HG02763 (cell line): ENCODE measurements at regions not wholly inside any gene's neighbourhood (a gene's known extent, or its start where the extent isn't known, plus 50 kb on each side); places are given as distances from the start of the nearest gene placed in this dataset.

Source experiments
- ATAC-seq: cut with Tn5 transposase; IDR thresholded peaks from one replicate; pipeline ENCODE4 v1.9.1; 2021; ENCODE audit warnings: mild to moderate bottlenecking, moderate library complexity; ENCODE audit not compliant: unreplicated experiment

- no peak for ATAC-seq
Observed at GRCh38 chr3:27935492-27935891, 213.4 kb upstream of the EOMES start.

- no peak for ATAC-seq
Observed at GRCh38 chr3:27939521-27939920, 217.4 kb upstream of the EOMES start.

- ATAC-seq = no peak
Observed at GRCh38 chr3:27939940-27940339, 217.8 kb upstream of the EOMES start.

DNA sequence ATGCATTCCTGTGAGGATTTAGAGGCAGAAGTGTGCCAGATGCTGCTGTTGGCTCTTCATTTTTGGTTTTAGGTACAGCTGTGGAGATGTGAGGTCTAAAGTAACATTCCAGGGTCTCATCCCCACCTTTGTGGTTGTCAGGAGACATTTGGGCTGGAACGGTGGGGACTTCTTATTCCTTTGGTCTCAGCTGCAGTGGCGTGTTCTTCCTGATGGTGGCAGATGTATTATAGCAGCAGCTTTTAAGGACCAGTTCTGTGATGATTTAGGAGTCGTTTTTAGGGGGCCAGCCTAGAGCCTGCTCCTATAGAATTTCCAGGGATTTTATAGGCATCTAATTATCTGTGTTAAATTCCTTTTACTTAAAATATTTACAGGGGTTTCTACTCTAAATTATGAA lies 221.0 kb upstream of the EOMES start:
- no peak for ATAC-seq

DNA sequence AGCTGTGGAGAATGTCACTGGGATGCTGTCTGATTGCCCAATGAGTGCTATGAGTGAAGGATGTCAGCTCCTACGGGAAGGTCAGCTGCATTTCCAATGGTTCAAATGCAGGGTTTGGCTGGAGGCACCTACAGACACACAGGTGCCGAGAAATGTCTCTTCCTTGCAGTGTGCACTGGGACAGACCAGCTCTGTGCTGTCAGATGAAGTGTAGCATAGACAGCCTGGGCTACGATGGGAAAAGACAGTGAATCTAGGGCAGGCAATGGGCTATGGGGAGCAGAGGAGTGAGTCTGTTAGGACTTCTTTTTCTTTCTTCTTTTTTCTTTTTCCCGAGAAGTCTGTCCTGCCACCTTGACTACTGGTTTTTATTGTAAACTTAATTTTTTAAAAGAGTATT lies 223.1 kb upstream of the EOMES start:
- ATAC-seq = no peak

DNA sequence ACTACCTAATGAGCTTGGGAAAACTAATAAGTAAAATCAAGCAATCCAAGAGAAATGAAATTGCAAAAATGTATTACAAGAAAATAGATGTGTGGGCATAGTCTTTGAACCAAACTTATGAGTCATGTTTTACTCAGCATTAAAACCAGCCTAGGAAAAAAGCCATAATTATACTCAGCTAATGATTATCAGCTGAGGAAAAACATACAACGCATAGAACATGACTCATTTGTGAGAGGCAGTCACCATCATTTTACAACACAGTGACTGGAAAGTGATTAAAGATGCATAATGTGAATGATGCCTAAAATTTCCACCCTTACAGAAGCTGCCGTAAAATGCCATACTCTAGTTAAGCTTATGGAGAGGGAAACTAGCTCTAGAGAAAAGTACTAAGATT lies 238.0 kb upstream of the EOMES start:
- ATAC-seq = no peak

GRCh38 chr3:27963519-27963918 lies 241.4 kb upstream of the EOMES start:
- no peak for ATAC-seq

DNA sequence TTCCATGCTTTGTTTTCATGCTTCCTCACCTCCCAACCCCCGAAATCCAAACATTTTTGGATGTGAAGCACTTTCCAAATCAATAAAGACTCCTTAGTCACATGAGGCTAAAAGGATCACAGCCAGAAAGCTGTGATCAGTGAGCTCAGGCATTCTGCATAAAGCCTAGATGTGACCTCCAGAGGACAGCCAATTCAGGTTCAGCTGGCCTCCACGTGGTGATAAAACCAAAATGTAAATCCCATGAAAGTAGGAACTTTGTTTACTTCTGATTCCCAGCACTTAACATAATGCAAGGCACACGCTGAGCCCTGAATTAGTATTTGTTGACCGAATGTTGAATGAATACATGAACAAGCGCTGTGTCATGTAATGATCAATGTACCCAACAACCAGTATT lies 249.5 kb upstream of the EOMES start:
- no peak for ATAC-seq

GRCh38 chr3:27976933-27977332 lies 254.8 kb upstream of the EOMES start:
- ATAC-seq = no peak

GRCh38 chr3:27978440-27978839 lies 256.3 kb upstream of the EOMES start:
- no peak for ATAC-seq

GRCh38 chr3:27985369-27986035 lies 255.9 kb upstream of the CMC1 start:
- ATAC-seq = no peak

- ATAC-seq = no peak
Observed at GRCh38 chr3:27986234-27986879, 255.1 kb upstream of the CMC1 start.

DNA sequence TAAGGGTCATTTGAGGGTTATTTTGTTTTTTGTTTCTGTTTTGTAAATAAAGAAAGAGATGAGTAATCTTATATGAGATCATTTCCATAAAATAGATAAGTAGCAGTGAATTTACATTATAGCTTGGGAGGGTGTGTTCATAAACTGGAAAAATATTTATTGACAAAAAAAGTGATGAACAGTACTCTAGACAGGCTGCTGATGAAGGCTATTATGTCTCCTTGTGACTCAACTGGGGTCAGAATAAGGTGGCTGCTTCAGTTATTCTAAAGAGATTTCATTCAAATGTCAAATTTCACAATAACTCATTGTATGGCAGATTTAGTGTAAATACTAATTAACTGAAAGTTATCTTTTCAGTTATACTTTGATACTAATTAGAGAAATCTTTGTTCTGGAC lies 251.1 kb upstream of the CMC1 start:
- ATAC-seq = no peak

DNA sequence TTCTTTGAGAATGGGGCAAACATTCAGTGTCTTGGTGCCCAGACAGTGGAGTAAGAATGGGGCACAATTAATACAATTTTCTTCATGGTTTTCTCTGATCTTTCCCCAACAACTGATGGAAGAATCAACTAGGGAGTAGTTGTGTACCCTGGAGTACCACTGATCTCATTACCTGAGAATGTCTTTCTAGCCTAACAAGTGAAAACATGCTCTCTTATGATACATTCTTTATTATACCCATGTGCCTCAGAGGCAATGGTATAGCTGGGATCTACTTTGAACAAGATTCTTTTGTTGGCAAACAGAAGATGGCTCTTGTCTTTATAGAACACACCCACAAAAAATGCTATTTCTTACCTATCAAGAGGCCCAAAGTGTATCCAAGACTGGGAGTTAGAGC lies 250.6 kb upstream of the CMC1 start:
- ATAC-seq = no peak

- no peak for ATAC-seq
Observed at GRCh38 chr3:27993051-27993450, 248.4 kb upstream of the CMC1 start.

- no peak for ATAC-seq
Observed at GRCh38 chr3:28000608-28001007, 240.8 kb upstream of the CMC1 start.

DNA sequence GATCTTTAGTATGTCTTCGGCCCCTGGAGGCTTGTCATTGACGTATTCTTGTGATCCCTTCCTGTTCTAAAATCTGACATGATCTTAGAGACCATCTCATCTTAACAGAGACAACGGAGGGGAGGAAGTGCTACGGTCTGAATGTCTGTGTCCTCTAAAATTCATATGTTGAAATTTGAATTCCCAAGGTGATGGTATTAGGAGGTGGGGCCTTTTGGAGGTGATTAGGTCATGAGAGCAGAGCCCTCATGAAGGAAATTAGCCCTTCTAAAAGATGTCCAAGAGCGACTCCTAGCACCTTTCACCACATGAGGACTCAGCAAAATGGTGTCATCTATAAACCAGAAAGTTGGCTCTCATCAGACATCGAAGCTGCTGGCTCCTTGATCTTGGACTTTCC lies 233.2 kb upstream of the CMC1 start:
- no peak for ATAC-seq

- no peak for ATAC-seq
Observed at GRCh38 chr3:28012830-28013229, 228.6 kb upstream of the CMC1 start.

DNA sequence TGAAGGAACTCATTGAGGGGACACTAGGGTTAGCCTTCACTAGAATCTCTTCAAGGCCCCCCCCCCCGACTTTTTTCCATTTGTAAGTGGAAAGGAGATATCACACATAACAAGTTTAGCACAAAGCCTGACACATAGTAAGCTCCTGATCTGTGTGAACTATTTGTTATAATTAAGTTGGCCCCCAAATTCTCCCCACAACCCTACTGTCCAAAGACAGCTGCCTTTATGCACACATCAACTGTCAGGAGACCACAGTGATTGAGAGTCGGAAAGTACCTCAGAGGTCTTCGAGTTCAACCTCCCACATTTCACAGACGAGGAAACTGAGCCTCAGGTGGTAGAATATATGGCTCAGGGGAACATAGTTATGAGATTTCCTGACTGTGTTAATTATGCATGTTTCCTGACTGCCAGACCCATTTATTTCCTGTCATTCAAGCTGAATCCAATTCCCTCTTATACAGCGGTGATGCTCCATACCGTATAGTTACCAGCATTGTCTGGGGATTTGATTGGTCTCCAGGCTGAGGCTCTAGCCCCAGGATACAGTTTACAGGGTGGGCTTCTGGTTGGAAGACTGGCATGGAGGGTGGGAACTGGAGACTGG lies 227.4 kb upstream of the CMC1 start:
- no peak for ATAC-seq

DNA sequence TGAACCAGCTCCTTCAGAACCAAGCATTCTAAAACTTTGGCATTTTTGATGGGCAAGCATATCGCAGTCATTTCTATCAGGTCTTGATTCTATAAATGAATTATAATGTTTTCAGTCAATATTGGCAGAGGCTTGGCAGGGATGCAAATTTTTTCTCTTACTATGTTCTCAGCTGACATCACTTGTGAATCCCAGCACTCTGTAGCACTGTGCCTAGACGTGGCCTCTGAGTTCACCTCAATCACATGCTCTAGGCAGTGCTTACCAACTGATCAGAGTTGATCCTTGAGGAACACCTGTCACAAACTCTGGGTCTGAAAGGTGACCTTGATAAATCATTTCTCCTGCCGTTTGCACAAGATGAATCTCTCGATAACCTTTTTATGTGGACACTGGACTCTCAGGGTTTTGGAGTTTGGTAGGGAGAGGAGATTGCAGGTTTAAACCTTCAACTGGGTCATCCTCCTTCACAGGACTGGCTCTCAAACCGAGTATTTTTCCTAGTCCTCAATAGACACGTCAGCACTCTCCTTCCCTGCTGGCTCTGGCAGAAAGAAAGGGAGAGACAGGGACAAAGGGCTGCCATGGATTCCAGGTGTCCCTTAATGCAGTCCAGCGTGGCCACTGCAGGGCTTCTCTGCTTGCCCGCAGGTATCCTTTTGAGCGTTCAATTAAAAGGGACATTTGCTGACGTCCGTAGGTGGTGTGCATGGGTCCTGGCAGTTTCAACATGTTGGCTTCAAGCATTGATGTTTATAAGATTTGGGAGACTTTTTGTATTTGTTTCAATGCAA lies 222.3 kb upstream of the CMC1 start:
- no peak for ATAC-seq

DNA sequence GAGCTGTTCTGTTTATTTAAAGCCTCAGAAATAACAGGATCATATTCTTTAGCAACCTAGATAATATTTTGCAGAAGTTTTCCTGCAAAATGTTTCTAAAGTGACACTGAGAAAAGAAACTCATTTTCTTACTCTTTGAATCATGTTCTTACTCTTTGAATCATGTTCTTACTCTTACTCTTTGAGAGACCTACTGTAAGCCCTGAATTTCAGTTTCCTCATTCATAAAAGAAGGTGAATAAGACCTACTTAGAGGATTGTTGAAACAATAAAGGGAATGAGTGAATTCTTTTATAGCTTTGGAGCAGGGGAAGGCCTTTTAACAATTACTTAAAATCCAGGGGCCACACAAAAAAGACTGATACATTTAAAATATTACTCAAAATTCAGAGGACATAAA lies 221.7 kb upstream of the CMC1 start:
- ATAC-seq = no peak

DNA sequence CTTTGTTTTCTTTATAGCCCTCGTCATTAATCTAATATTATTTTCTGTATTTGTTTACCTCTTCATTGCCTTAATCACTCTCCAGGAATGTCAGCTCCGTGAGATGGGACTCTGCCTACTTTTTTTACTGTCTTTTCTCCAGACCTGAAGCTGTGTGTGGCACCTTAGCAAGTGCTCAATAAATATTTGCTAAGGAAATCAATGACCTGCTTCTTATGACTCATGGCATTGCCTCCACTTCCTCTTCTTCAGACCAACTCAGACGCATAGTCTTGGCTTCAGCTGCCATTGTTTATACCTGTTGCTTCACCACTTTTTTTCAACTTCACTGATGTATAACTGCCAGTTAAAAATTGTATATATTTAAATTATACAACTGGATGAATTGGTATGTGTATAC lies 218.5 kb upstream of the CMC1 start:
- no peak for ATAC-seq
